Activated naive CD8-positive, alpha-beta T cell (primary cell): ENCODE measurements at regions not wholly inside any gene's neighbourhood (a gene's known extent, or its start where the extent isn't known, plus 50 kb on each side); places are given as distances from the start of the nearest gene placed in this dataset.
A peak's percentile ranks its signal among the peaks of the same experiment; 100 is the strongest.

Experiments
- H3K27ac Mint-ChIP-seq: one replicate; pipeline ENCODE4 v1.8.0; 2021; ENCODE audit warnings: mixed read lengths
- H3K27me3 Mint-ChIP-seq: one replicate; pipeline ENCODE4 v1.8.0; 2021; ENCODE audit warnings: mixed read lengths
- H3K36me3 Mint-ChIP-seq: one replicate; pipeline ENCODE4 v1.8.0; 2021; ENCODE audit warnings: mixed read lengths
- H3K4me1 Mint-ChIP-seq: one replicate; pipeline ENCODE4 v1.8.0; 2021; ENCODE audit warnings: low read depth, mixed read lengths
- H3K4me3 Mint-ChIP-seq: one replicate; pipeline ENCODE4 v1.8.0; 2021; ENCODE audit warnings: mild to moderate bottlenecking, mixed read lengths
- H3K9me3 Mint-ChIP-seq: one replicate; pipeline ENCODE4 v1.8.0; 2021; ENCODE audit warnings: low read depth, mixed read lengths

GRCh38 chr14:97290065-97290464 is 492.9 kb downstream of the VRK1 start:
- Mint-ChIP-seq H3K27me3 (peaks cover 2% of the 10 kb centered on the region), H3K27ac (no peak overlapping the region), H3K36me3 (peaks cover 4% of the 10 kb centered on the region), H3K4me1 (peaks cover 13% of the 10 kb centered on the region), H3K4me3 (no peak overlapping the region), H3K9me3 (no peaks in the 10 kb centered on the region)

GRCh38 chr14:97290977-97291376 is 493.8 kb downstream of the VRK1 start:
- peaks cover 4% of the 10 kb centered on the region for H3K36me3 Mint-ChIP-seq
- no peak overlapping the region for H3K4me3 Mint-ChIP-seq
- H3K27me3 Mint-ChIP-seq = peaks cover 2% of the 10 kb centered on the region
- H3K9me3 Mint-ChIP-seq = no peaks in the 10 kb centered on the region
- no peak overlapping the region for H3K27ac Mint-ChIP-seq
- peaks cover 13% of the 10 kb centered on the region for H3K4me1 Mint-ChIP-seq

- Mint-ChIP-seq H3K27ac (no peak overlapping the region), H3K4me1 (peaks cover 16% of the 10 kb centered on the region), H3K4me3 (no peak overlapping the region), H3K27me3 (peaks cover 4% of the 10 kb centered on the region), H3K9me3 (no peaks in the 10 kb centered on the region), H3K36me3 (peaks cover 4% of the 10 kb centered on the region)
These were observed 496.5 kb downstream of the VRK1 start for GRCh38 chr14:97293659-97294058.

GRCh38 chr14:97295108-97295710 is 498.0 kb downstream of the VRK1 start:
- Mint-ChIP-seq H3K9me3 (no peaks in the 10 kb centered on the region), H3K4me3 (no peak overlapping the region), H3K27ac (no peak overlapping the region), H3K4me1 (peaks cover 19% of the 10 kb centered on the region), H3K27me3 (peaks cover 2% of the 10 kb centered on the region), H3K36me3 (no peaks in the 10 kb centered on the region)

- H3K27ac Mint-ChIP-seq = no peak overlapping the region
- peaks cover 12% of the 10 kb centered on the region for H3K4me1 Mint-ChIP-seq
- H3K27me3 Mint-ChIP-seq = peaks cover 2% of the 10 kb centered on the region
- no peaks in the 10 kb centered on the region for H3K9me3 Mint-ChIP-seq
- H3K4me3 Mint-ChIP-seq = no peak overlapping the region
- no peaks in the 10 kb centered on the region for H3K36me3 Mint-ChIP-seq
These were observed 499.0 kb downstream of the VRK1 start for GRCh38 chr14:97296176-97296575.

GRCh38 chr14:97297100-97297499 is 499.9 kb downstream of the VRK1 start:
- Mint-ChIP-seq H3K27ac (no peak overlapping the region), H3K9me3 (no peaks in the 10 kb centered on the region), H3K27me3 (peaks cover 2% of the 10 kb centered on the region), H3K36me3 (no peaks in the 10 kb centered on the region), H3K4me1 (peaks cover 9% of the 10 kb centered on the region), H3K4me3 (no peak overlapping the region)

DNA sequence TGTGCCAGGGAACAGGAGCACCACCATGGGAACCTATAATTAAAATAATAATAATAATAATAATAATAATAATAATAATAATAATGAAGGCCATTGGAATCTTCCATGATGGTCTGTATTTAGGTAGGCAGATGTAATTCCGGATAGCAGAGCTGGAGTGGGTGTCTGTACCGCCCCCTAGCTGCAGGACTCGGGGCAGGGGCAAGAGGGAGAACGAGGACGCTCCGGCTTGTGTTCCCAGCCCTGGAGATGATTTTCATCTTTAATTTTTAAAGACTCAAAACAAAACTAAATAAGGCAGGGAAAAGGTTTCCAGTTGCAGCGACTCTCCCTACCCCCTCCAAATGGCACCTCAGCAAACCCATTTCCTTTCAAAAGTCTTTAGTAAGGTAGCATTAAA is 501.1 kb downstream of the VRK1 start:
- no peaks in the 10 kb centered on the region for H3K9me3 Mint-ChIP-seq
- H3K4me1 Mint-ChIP-seq = peaks cover 9% of the 10 kb centered on the region
- no peak overlapping the region for H3K27ac Mint-ChIP-seq
- H3K27me3 Mint-ChIP-seq = peaks cover 2% of the 10 kb centered on the region
- no peaks in the 10 kb centered on the region for H3K36me3 Mint-ChIP-seq
- no peak overlapping the region for H3K4me3 Mint-ChIP-seq

DNA sequence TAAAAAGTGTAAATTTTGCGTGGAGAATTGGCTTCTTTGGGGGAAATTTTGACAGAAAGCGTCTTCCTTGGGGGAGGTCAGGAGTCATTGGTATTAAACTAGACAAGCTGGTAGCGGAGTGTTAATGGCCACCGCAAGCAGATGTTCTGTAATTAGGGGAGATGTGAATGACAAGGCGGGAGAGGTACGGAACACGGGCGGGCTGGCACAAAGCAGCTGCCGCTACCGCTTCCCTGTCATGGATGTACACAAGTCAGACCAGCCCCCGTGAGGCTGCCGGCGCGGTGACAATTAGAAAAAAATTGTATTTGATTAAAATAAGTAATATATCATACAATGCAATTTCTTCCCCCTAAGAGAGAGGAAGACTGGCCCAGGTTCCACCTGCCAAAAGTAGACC is 501.6 kb downstream of the VRK1 start:
- Mint-ChIP-seq H3K4me3 (no peak overlapping the region), H3K4me1 (peaks cover 9% of the 10 kb centered on the region), H3K27ac (no peak overlapping the region), H3K27me3 (peaks cover 2% of the 10 kb centered on the region), H3K36me3 (no peaks in the 10 kb centered on the region), H3K9me3 (no peaks in the 10 kb centered on the region)

DNA sequence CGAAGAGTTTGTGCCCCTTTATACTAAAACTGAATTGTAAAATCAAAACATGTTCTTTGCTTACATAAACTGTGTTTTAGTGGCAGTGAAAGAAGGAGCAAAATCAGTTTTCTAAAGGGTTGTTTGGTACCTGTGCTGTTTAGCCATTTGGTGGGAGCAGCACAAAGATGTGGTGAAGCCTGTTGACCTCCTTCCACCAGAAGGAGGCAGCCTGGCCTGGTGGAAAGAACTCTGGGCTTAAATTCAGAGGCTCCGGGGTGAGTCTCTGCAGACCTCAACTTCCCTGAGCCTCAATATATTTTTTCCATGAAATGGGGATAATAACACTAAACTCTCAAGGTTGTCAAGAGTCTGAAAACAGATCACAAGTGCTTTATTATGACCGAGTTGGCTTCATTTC is 502.5 kb downstream of the VRK1 start:
- no peaks in the 10 kb centered on the region for H3K9me3 Mint-ChIP-seq
- no peak overlapping the region for H3K4me3 Mint-ChIP-seq
- peaks cover 9% of the 10 kb centered on the region for H3K4me1 Mint-ChIP-seq
- H3K27ac Mint-ChIP-seq = no peak overlapping the region
- peaks cover 2% of the 10 kb centered on the region for H3K27me3 Mint-ChIP-seq
- no peaks in the 10 kb centered on the region for H3K36me3 Mint-ChIP-seq

GRCh38 chr14:97301931-97302559 is 504.9 kb downstream of the VRK1 start:
- Mint-ChIP-seq H3K4me3 (no peak overlapping the region), H3K4me1 (peaks cover 23% of the 10 kb centered on the region), H3K36me3 (no peaks in the 10 kb centered on the region), H3K27me3 (peaks cover 2% of the 10 kb centered on the region), H3K9me3 (no peaks in the 10 kb centered on the region), H3K27ac (no peak overlapping the region)

DNA sequence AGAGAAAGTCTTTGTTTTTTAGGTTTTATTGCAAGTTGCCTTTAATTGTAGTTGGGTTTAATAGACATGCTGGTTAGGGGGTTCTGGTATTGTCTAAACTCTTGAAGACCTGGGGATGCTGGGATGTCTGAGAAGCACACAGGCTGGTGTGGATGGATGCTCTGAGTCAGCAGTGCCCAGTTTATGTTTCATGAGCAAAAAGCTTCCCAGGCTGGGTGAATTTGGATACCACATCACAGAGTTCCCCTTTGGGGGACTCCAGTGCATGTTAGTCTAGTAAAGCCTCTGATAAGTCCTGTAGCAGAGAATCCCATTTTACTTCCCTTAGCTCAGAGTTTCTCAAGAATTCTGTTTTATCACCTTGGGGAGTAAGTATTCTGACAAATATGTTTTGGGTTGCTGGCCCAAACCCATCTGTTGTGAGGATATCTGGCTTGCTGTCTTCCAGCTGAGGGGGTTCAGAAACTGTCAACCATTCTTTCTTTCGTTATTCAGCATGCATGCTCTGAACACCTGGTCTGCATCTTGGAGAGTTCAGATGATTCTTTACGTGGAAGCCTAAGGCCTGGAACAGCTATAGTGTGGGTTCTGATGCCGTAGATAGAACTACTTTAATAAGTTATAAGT is 509.1 kb downstream of the VRK1 start:
- Mint-ChIP-seq H3K27ac (peak overlapping the region; percentile 73), H3K4me1 (peaks cover 27% of the 10 kb centered on the region), H3K9me3 (no peaks in the 10 kb centered on the region), H3K36me3 (no peaks in the 10 kb centered on the region), H3K27me3 (no peaks in the 10 kb centered on the region), H3K4me3 (no peak overlapping the region)

DNA sequence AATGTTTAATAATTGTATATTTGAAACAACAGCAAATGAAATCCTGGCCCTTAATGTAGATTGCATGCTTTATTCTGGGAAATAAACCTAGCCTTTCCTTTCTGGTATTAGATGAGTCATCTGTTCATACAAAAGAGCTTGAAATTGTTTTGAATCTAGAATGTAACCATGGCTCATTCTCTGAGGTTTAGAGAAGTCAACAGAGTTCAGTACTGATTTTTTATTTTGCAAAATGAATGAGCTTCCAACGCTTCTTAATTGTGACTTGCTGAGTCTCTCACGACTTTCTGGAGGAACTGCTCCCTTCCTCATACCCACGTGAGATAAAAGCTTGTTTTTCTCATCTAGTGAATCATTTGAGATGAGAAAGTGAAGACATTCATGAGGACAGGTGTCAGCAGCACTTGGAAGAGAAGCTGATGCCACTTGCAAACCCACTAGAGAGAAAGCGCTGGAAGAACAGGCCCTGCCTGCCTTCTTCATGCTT is 509.6 kb downstream of the VRK1 start:
- Mint-ChIP-seq H3K36me3 (no peaks in the 10 kb centered on the region), H3K4me3 (no peak overlapping the region), H3K27ac (peak overlapping the region; percentile 72), H3K4me1 (peaks cover 31% of the 10 kb centered on the region), H3K27me3 (no peaks in the 10 kb centered on the region), H3K9me3 (no peaks in the 10 kb centered on the region)

- Mint-ChIP-seq H3K27me3 (no peaks in the 10 kb centered on the region), H3K4me1 (peaks cover 26% of the 10 kb centered on the region), H3K27ac (no peak overlapping the region), H3K36me3 (no peaks in the 10 kb centered on the region), H3K9me3 (peaks cover 10% of the 10 kb centered on the region), H3K4me3 (no peak overlapping the region)
These were observed 514.2 kb downstream of the VRK1 start for GRCh38 chr14:97311411-97311810.

- Mint-ChIP-seq H3K4me1 (peaks cover 13% of the 10 kb centered on the region), H3K4me3 (no peak overlapping the region), H3K36me3 (no peaks in the 10 kb centered on the region), H3K9me3 (peaks cover 10% of the 10 kb centered on the region), H3K27ac (no peak overlapping the region), H3K27me3 (no peaks in the 10 kb centered on the region)
These were observed 515.7 kb downstream of the VRK1 start for GRCh38 chr14:97312910-97313309.

DNA sequence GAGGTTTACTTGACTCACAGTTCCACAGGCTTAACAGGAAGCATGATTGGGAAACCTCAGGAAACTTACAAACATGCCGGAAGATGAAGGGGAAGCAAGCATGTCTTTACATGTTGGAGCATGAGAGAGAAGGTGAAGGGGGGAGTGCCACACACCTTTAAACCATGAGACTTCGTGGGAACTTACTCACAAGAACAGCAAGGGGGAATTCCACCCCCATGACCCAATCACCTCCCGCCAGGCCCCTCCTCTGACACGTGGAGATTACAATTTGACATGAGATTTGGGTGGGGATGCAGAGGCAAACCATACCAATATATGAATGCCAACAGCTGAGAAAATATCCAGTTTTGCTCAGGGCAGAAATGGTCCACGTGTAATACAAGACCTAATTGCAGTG is 518.6 kb downstream of the VRK1 start:
- Mint-ChIP-seq H3K36me3 (peaks cover 4% of the 10 kb centered on the region), H3K4me1 (peaks cover 9% of the 10 kb centered on the region), H3K27ac (no peak overlapping the region), H3K4me3 (no peak overlapping the region), H3K27me3 (no peaks in the 10 kb centered on the region), H3K9me3 (peaks cover 10% of the 10 kb centered on the region)
